ENCODE measurements at regions not wholly inside any gene's neighbourhood (a gene's known extent, or its start where the extent isn't known, plus 50 kb on each side); places are given as distances from the start of the nearest gene placed in this dataset.

DNA sequence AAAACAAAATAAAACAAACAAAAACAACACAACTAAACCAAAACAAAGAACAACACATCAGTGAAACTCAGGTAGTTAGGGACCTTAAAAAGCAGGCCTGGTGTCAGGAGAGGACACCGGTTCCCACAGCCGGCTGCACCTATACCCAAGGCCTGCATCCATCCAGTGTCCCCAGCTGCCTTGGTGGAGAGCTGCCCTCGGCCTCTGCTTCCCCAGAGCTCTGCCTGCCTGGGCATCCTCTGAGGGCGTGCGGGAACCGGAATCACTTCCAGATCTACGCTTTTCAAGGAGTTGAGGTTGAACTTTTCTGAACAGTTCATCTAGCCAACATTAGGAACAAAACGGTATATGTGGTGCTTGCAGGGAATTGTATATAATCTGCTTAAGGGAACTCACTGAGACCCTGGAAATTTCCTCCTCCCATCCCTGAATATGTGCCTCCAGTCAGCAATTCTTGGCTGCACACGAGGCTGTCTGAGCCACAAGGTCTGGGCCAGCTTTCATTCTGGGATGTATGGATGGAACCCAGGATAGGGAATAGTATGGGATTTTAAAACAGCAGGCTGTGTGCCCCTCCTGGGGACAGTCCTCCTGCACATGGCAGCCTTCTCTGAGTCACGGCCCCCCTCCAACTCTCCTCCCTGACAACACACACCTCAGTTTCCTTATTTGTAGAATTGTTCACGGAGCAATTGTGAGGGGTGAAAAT is 319.0 kb upstream of the RTL1 start:
- TF ChIP-seq, protein P1, sequence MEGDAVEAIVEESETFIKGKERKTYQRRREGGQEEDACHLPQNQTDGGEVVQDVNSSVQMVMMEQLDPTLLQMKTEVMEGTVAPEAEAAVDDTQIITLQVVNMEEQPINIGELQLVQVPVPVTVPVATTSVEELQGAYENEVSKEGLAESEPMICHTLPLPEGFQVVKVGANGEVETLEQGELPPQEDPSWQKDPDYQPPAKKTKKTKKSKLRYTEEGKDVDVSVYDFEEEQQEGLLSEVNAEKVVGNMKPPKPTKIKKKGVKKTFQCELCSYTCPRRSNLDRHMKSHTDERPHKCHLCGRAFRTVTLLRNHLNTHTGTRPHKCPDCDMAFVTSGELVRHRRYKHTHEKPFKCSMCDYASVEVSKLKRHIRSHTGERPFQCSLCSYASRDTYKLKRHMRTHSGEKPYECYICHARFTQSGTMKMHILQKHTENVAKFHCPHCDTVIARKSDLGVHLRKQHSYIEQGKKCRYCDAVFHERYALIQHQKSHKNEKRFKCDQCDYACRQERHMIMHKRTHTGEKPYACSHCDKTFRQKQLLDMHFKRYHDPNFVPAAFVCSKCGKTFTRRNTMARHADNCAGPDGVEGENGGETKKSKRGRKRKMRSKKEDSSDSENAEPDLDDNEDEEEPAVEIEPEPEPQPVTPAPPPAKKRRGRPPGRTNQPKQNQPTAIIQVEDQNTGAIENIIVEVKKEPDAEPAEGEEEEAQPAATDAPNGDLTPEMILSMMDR (IDR thresholded peaks at IDR 0.05; ENCODE audit: extremely low read depth in 1 of 2, insufficient read depth in 1 of 2, low read depth in 1 of 2, low read length in 2 of 2): no peak
- TF ChIP-seq POLR2A (IDR thresholded peaks at IDR 0.05; ENCODE audit: low read depth, low read length) (no peak), FOS (IDR thresholded peaks at IDR 0.05; ENCODE audit: borderline replicate concordance, insufficient read depth, low read length) (no peak), POLR2AphosphoS5 (IDR thresholded peaks at IDR 0.05; ENCODE audit: insufficient read depth, low read depth, low read length) (no peak), EZH2 (IDR thresholded peaks at IDR 0.05; ENCODE audit: borderline replicate concordance, low read depth, low read length, severe bottlenecking) (no peak), JUN (IDR thresholded peaks at IDR 0.05; ENCODE audit: borderline replicate concordance, insufficient read depth, insufficient read length, low read depth) (no peak)
- TF ChIP-seq, protein P2, sequence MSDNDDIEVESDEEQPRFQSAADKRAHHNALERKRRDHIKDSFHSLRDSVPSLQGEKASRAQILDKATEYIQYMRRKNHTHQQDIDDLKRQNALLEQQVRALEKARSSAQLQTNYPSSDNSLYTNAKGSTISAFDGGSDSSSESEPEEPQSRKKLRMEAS (IDR thresholded peaks at IDR 0.05; ENCODE audit: insufficient read depth, insufficient read length): no peak

All from endothelial cell of umbilical vein (primary cell).